ENCODE measurements at regions not wholly inside any gene's neighbourhood (a gene's known extent, or its start where the extent isn't known, plus 50 kb on each side); places are given as distances from the start of the nearest gene placed in this dataset.

- no peak overlapping the region for H3K27ac ChIP-seq
Measured at GRCh38 chr2:220512419-220512818, 885.0 kb downstream of the SLC4A3 start.

DNA sequence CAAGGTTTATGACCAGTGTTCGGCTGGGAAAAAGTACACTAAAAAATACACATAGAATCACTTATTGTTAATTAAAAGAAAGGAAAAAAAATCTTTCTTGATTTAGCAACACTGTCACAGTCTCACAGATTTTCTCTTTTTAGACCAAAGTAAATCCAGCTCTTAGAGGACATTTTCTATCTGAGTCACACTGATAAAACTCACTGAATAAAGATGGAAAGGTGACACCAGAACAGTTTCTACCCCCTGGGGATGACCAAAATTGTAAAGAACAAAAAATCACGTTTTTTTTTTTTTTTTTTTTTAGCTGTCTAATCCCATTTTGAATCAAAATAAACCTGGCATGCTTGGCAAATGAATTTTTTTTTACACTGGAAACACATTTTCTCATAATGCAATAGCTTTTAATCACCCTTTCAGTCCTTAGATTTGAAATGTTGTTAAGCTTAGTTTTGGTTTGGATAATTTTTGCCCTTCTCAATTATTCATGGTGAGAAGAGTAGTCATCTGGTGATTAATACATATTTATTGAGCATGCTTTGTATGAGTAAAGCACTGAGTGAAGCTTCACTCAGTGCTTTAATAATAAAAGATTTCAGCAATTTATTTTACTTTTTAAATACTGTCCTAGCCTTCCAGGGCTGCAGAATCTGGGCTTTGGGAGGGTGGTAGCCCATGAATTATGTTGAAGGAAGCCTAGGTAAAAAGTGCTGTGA lies 886.3 kb downstream of the SLC4A3 start:
- no peak overlapping the region for H3K27ac ChIP-seq
- no peak for TF ChIP-seq ZFX (IDR thresholded peaks at IDR 0.05; ENCODE audit: borderline replicate concordance)
- no peak for TF ChIP-seq CTCF (IDR thresholded peaks at IDR 0.05)

More at GRCh38 chr2:220512419-220512818, 885.0 kb downstream of the SLC4A3 start:
- no peak for TF ChIP-seq CTCF (IDR thresholded peaks at IDR 0.05)
- no peak for TF ChIP-seq ZFX (IDR thresholded peaks at IDR 0.05; ENCODE audit: borderline replicate concordance)

- TF ChIP-seq ZFX (IDR thresholded peaks at IDR 0.05; ENCODE audit: borderline replicate concordance), result no peak
- TF ChIP-seq CTCF (IDR thresholded peaks at IDR 0.05), result no peak
- no peak overlapping the region for H3K27ac ChIP-seq
Measured at GRCh38 chr2:220521551-220521950, 894.1 kb downstream of the SLC4A3 start.

DNA sequence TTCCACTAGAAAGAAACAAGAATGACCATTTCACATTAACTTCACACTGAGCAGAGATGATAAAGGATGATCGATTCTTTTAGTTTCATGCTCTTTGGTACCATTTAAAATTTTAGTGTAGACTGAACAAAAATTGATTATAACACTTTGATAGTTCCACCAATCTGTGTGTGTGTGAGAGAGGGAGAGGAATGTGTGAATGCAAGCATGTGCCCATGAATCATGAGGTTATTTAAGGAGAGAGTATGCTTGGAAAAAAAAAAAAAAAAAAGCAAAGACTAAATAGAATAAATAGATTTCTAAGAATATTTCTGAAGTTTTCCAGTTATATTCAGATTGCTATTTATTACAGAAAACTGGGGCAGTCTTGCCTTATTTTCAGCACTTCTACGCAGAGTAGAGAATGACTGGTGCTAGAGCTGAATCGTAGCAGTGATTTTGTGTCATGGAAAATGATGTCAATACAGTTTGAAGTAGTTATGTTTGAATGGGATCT lies 900.8 kb downstream of the SLC4A3 start:
- TF ChIP-seq CTCF (IDR thresholded peaks at IDR 0.05), result no peak
- TF ChIP-seq ZFX (IDR thresholded peaks at IDR 0.05; ENCODE audit: borderline replicate concordance), result no peak
- no peak overlapping the region for H3K27ac ChIP-seq

DNA sequence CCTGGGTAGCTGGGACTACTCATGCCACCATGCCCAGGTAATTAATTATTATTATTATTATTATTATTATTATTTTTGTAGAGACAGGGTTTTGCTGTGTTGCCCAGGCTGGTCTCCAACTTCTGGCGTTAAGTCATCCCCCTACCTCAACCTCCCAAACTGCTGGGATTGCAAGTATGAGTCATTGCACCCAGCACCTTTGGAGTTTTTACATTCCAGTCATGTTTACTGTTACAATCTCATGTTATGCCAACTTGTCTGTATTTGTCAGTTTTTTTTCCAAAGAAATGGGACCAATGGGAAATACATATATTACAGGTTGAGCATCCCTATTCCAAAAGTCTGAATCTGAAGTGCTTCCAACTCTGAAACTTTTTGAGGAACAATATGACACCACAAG lies 903.8 kb downstream of the SLC4A3 start:
- no peak overlapping the region for H3K27ac ChIP-seq
- no peak for TF ChIP-seq ZFX (IDR thresholded peaks at IDR 0.05; ENCODE audit: borderline replicate concordance)
- no peak for TF ChIP-seq CTCF (IDR thresholded peaks at IDR 0.05)

DNA sequence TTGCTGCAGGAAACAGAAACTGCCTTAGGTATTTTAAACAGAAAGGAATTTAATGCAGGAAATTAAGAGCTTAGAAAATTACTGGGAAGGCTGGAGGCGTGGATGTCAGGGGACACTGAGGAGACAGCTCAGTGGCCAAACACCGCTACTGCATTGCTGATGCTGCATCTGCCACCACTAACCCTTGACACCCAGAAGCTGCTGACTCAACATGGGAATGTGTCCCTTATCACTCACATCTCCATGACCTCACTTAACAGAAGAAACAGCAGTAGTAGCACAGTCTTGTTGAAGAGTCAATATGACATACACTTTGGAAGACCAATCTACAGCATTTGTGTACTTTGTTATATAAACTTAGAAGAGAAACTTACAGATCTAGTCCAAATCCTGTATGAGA lies 906.1 kb downstream of the SLC4A3 start:
- no peak overlapping the region for H3K27ac ChIP-seq
- TF ChIP-seq ZFX (IDR thresholded peaks at IDR 0.05; ENCODE audit: borderline replicate concordance), result no peak
- TF ChIP-seq CTCF (IDR thresholded peaks at IDR 0.05), result peak; percentile 19

DNA sequence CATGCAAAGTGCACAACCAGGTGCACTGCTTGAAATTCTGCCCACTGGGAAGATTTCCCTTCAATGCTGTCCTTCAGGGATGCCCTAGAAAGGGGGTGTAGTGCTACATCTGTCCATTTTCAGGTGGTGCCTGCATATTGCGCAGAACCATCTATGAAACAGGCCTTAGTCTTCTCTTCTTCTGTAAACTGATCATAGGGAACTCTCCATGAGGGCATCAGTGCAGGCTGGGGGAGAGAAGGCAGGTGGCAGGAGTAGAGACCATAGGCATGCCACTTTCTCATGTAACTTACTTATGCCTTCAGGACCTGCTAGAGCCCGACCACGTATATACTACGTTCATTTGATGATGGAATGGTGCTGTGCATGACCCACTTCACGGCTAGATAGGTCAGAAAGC lies 912.1 kb downstream of the SLC4A3 start:
- H3K27ac ChIP-seq, result no peak overlapping the region
- TF ChIP-seq CTCF (IDR thresholded peaks at IDR 0.05) (no peak), ZFX (IDR thresholded peaks at IDR 0.05; ENCODE audit: borderline replicate concordance) (no peak)

Data from 22Rv1 (cell line).